ENCODE measurements at regions not wholly inside any gene's neighbourhood (a gene's known extent, or its start where the extent isn't known, plus 50 kb on each side); places are given as distances from the start of the nearest gene placed in this dataset.

- TF ChIP-seq HSF1 (IDR thresholded peaks at IDR 0.05; ENCODE audit: low read depth, low read length) (no peak), CHD4 (IDR thresholded peaks at IDR 0.05) (no peak), NR2C1 (IDR thresholded peaks at IDR 0.05) (no peak), CEBPB (IDR thresholded peaks at IDR 0.05; ENCODE audit: borderline replicate concordance in 1 of 2, low read depth in 2 of 2, low read length in 2 of 2) (no peak)
Observed at GRCh38 chr2:2739231-2739795, 408.2 kb upstream of the MYT1L start (continued).

DNA sequence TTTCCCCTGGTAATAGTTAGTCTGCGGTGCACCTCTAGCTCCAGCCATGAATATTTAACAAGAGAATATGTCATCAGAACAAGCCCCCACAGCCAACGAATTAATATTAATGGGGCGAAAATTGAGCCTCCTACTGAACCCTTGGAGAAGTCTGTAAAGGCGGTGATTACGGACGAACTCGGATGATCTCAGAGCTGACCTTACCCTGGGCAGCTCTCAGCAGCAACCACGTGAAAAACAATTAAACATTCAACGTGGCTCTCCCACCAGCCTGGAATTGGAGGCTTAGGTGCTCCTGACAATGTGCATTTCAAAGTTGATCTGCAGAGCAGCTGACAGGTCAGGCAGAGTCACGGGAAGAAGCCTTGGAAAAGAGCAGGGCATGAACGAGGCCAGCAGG is 407.6 kb upstream of the MYT1L start:
- in situ Hi-C loops (cut with MboI), result no loop called here
- Histone ChIP-seq H2AFZ (ENCODE audit: control insufficient read depth, low read depth, low read length) (no peak overlapping the region), H3K4me2 (ENCODE audit: control insufficient read depth, insufficient read depth) (no peak overlapping the region), H3K9me3 (replicated peaks; ENCODE audit: control insufficient read depth, insufficient read depth, low read length) (no peaks in the 10 kb centered on the region), H3K4me1 (ENCODE audit: control insufficient read depth, insufficient read depth, low read length) (no peaks in the 10 kb centered on the region), H3K27ac (ENCODE audit: control insufficient read depth, insufficient read depth) (no peak overlapping the region), H3K36me3 (ENCODE audit: control insufficient read depth in 2 of 2, insufficient read depth in 2 of 2, low read length in 1 of 2) (no peaks in the 10 kb centered on the region), H4K20me1 (ENCODE audit: control insufficient read depth, insufficient read depth) (no peaks in the 10 kb centered on the region), H3K79me2 (ENCODE audit: control insufficient read depth, insufficient read depth, low read length) (no peaks in the 10 kb centered on the region), H3K4me3 (no peak overlapping the region), H3K9ac (ENCODE audit: control insufficient read depth, insufficient read depth, low read length) (no peak overlapping the region), H3K27me3 (replicated peaks in 1 of 2; ENCODE audit: control insufficient read depth in 2 of 2, insufficient read depth in 2 of 2, low read length in 1 of 2) (no peaks in the 10 kb centered on the region)
- ChIA-PET RAD21 (ENCODE audit: unreplicated experiment) (no interaction called here), CTCF (no interaction called here), POLR2A (no interaction called here), SMC1A (ENCODE audit: uncharacterized antibody, unreplicated experiment) (no interaction called here)
- no peak for ATAC-seq
- TF ChIP-seq NFYA (IDR thresholded peaks at IDR 0.05; ENCODE audit: borderline replicate concordance, low read depth, low read length), result no peak
- intact Hi-C loops (cut with micrococcal nuclease; ENCODE audit: unreplicated experiment), result no loop called here
- DNase-seq (ENCODE audit: low read depth, low spot score), result no peak
- WGBS (ENCODE audit: insufficient coverage, insufficient replicate concordance, low lambda C conversion rate, missing lambda C conversion rate), result 40% methylated on average over 11 of the region's 11 CpGs
- no peak for FAIRE-seq
- no TSS peak for BruUV-seq (replicated peaks)

DNA sequence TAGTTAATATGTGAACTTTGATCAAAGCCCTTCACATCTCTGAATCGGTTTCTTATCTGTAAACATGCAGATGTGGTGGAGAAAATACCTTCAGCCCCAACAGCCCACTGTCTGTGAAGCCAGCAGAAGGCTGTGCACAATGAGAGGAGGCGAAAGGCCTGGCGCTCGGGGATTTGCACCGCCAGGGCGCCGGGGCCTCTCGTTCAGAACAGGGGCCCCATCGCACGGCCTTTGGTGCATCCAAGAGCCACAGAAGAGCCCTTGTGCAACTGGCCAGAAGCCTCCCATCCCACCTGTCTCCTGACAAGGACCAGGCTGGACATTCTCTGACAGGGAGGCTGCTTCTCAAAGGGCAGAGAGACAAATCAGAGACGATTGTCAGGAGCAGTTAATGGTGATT is 407.2 kb upstream of the MYT1L start:
- ATAC-seq (no peak), FAIRE-seq (no peak), DNase-seq (ENCODE audit: low read depth, low spot score) (no peak)
- Histone ChIP-seq H3K27me3 (replicated peaks in 1 of 2; ENCODE audit: control insufficient read depth in 2 of 2, insufficient read depth in 2 of 2, low read length in 1 of 2) (no peaks in the 10 kb centered on the region), H3K9ac (ENCODE audit: control insufficient read depth, insufficient read depth, low read length) (no peak overlapping the region), H3K79me2 (ENCODE audit: control insufficient read depth, insufficient read depth, low read length) (no peaks in the 10 kb centered on the region), H3K4me3 (no peak overlapping the region), H3K4me1 (ENCODE audit: control insufficient read depth, insufficient read depth, low read length) (no peaks in the 10 kb centered on the region), H3K4me2 (ENCODE audit: control insufficient read depth, insufficient read depth) (no peak overlapping the region), H3K36me3 (ENCODE audit: control insufficient read depth in 2 of 2, insufficient read depth in 2 of 2, low read length in 1 of 2) (no peaks in the 10 kb centered on the region), H4K20me1 (ENCODE audit: control insufficient read depth, insufficient read depth) (no peaks in the 10 kb centered on the region), H3K9me3 (replicated peaks; ENCODE audit: control insufficient read depth, insufficient read depth, low read length) (no peaks in the 10 kb centered on the region), H2AFZ (ENCODE audit: control insufficient read depth, low read depth, low read length) (no peak overlapping the region), H3K27ac (ENCODE audit: control insufficient read depth, insufficient read depth) (no peak overlapping the region)
- SMC1A ChIA-PET (ENCODE audit: uncharacterized antibody, unreplicated experiment), result no interaction called here
- in situ Hi-C loops (cut with MboI) (no loop called here), intact Hi-C loops (cut with micrococcal nuclease; ENCODE audit: unreplicated experiment) (no loop called here)
- BruUV-seq (replicated peaks), result no TSS peak
- POLR2A ChIA-PET, result no interaction called here
- RAD21 ChIA-PET (ENCODE audit: unreplicated experiment), result no interaction called here
- CTCF ChIA-PET, result no interaction called here
- 58% methylated on average over 11 of the region's 11 CpGs for WGBS (ENCODE audit: insufficient coverage, insufficient replicate concordance, low lambda C conversion rate, missing lambda C conversion rate)
- no peak for TF ChIP-seq NFXL1 (IDR thresholded peaks at IDR 0.05; ENCODE audit: borderline replicate concordance)
- no peak for TF ChIP-seq NFYB (IDR thresholded peaks at IDR 0.05; ENCODE audit: insufficient read depth, low read depth, low read length)
- TF ChIP-seq IKZF2 (IDR thresholded peaks at IDR 0.05), result no peak
- TF ChIP-seq SIX5 (IDR thresholded peaks at IDR 0.05; ENCODE audit: low read depth, low read length, severe bottlenecking), result no peak
- TF ChIP-seq STAT1 (conservative IDR thresholded peaks at IDR 0.05), result no peak
- TF ChIP-seq TARDBP (IDR thresholded peaks at IDR 0.05; ENCODE audit: borderline replicate concordance), result no peak
- TF ChIP-seq, protein P1, sequence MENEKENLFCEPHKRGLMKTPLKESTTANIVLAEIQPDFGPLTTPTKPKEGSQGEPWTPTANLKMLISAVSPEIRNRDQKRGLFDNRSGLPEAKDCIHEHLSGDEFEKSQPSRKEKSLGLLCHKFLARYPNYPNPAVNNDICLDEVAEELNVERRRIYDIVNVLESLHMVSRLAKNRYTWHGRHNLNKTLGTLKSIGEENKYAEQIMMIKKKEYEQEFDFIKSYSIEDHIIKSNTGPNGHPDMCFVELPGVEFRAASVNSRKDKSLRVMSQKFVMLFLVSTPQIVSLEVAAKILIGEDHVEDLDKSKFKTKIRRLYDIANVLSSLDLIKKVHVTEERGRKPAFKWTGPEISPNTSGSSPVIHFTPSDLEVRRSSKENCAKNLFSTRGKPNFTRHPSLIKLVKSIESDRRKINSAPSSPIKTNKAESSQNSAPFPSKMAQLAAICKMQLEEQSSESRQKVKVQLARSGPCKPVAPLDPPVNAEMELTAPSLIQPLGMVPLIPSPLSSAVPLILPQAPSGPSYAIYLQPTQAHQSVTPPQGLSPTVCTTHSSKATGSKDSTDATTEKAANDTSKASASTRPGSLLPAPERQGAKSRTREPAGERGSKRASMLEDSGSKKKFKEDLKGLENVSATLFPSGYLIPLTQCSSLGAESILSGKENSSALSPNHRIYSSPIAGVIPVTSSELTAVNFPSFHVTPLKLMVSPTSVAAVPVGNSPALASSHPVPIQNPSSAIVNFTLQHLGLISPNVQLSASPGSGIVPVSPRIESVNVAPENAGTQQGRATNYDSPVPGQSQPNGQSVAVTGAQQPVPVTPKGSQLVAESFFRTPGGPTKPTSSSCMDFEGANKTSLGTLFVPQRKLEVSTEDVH (IDR thresholded peaks at IDR 0.05; ENCODE audit: low read depth, partially characterized antibody), result no peak
- no peak for TF ChIP-seq NFIC (IDR thresholded peaks at IDR 0.05; ENCODE audit: low read depth, low read length)
- TF ChIP-seq RUNX3 (IDR thresholded peaks at IDR 0.05; ENCODE audit: low read length), result no peak

Measured in GM12878 (cell line).